ENCODE measurements at regions not wholly inside any gene's neighbourhood (a gene's known extent, or its start where the extent isn't known, plus 50 kb on each side); places are given as distances from the start of the nearest gene placed in this dataset.

GRCh38 chr5:4097199-4097598, 501.6 kb downstream of the IRX1 start:
- no peaks in the 10 kb centered on the region for H3K27me3 ChIP-seq
- no peak overlapping the region for H3K4me3 ChIP-seq
- H3K36me3 ChIP-seq, result no peaks in the 10 kb centered on the region
- H3K4me1 ChIP-seq, result no peaks in the 10 kb centered on the region
- H3K27ac ChIP-seq, result no peak overlapping the region
- no peak for TF ChIP-seq CTCF (IDR thresholded peaks at IDR 0.05)
- no peak for TF ChIP-seq POLR2A (IDR thresholded peaks at IDR 0.05)
- TF ChIP-seq POLR2AphosphoS5 (IDR thresholded peaks at IDR 0.05; ENCODE audit: insufficient read depth in 1 of 2, low read depth in 1 of 2), result no peak
- peak in 1 of 2 donors; percentile 13 for DNase-seq (ENCODE audit: extremely low spot score in 2 of 2)
- no peaks in the 10 kb centered on the region for H3K9me3 ChIP-seq
- intact Hi-C loops (cut with DNase I), result no loop called here

- Histone ChIP-seq H3K27ac (no peak overlapping the region), H3K4me3 (no peak overlapping the region), H3K27me3 (no peaks in the 10 kb centered on the region), H3K4me1 (no peaks in the 10 kb centered on the region), H3K36me3 (no peaks in the 10 kb centered on the region), H3K9me3 (no peaks in the 10 kb centered on the region)
- peak in 1 of 2 donors; percentile 52 for DNase-seq (ENCODE audit: extremely low spot score in 2 of 2)
- TF ChIP-seq POLR2A (IDR thresholded peaks at IDR 0.05) (no peak), CTCF (IDR thresholded peaks at IDR 0.05) (no peak), POLR2AphosphoS5 (IDR thresholded peaks at IDR 0.05; ENCODE audit: insufficient read depth in 1 of 2, low read depth in 1 of 2) (no peak)
- intact Hi-C loops (cut with DNase I), result no loop called here
These were observed 502.6 kb downstream of the IRX1 start for GRCh38 chr5:4098226-4098625.

GRCh38 chr5:4099386-4099785, 503.8 kb downstream of the IRX1 start:
- intact Hi-C loops (cut with DNase I), result no loop called here
- no peak overlapping the region for H3K27ac ChIP-seq
- H3K27me3 ChIP-seq, result no peaks in the 10 kb centered on the region
- peak in 1 of 2 donors; percentile 49 for DNase-seq (ENCODE audit: extremely low spot score in 2 of 2)
- no peaks in the 10 kb centered on the region for H3K9me3 ChIP-seq
- TF ChIP-seq POLR2AphosphoS5 (IDR thresholded peaks at IDR 0.05; ENCODE audit: insufficient read depth in 1 of 2, low read depth in 1 of 2), result no peak
- TF ChIP-seq POLR2A (IDR thresholded peaks at IDR 0.05), result no peak
- no peak for TF ChIP-seq CTCF (IDR thresholded peaks at IDR 0.05)
- no peaks in the 10 kb centered on the region for H3K36me3 ChIP-seq
- H3K4me3 ChIP-seq, result no peak overlapping the region
- no peaks in the 10 kb centered on the region for H3K4me1 ChIP-seq

- Histone ChIP-seq H3K9me3 (no peaks in the 10 kb centered on the region), H3K27me3 (no peaks in the 10 kb centered on the region), H3K27ac (no peak overlapping the region), H3K4me1 (no peaks in the 10 kb centered on the region), H3K4me3 (no peak overlapping the region), H3K36me3 (no peaks in the 10 kb centered on the region)
- DNase-seq (ENCODE audit: extremely low spot score in 2 of 2), result peak in 1 of 2 donors; percentile 71
- intact Hi-C loops (cut with DNase I), result no loop called here
- no peak for TF ChIP-seq POLR2AphosphoS5 (IDR thresholded peaks at IDR 0.05; ENCODE audit: insufficient read depth in 1 of 2, low read depth in 1 of 2)
- no peak for TF ChIP-seq CTCF (IDR thresholded peaks at IDR 0.05)
- no peak for TF ChIP-seq POLR2A (IDR thresholded peaks at IDR 0.05)
These were observed 505.1 kb downstream of the IRX1 start for GRCh38 chr5:4100739-4101138.

GRCh38 chr5:4101189-4101588, 505.6 kb downstream of the IRX1 start:
- H3K4me3 ChIP-seq, result no peak overlapping the region
- H3K9me3 ChIP-seq, result no peaks in the 10 kb centered on the region
- no peak overlapping the region for H3K27ac ChIP-seq
- peak in 1 of 2 donors; percentile 40 for DNase-seq (ENCODE audit: extremely low spot score in 2 of 2)
- TF ChIP-seq CTCF (IDR thresholded peaks at IDR 0.05), result no peak
- TF ChIP-seq POLR2A (IDR thresholded peaks at IDR 0.05), result no peak
- TF ChIP-seq POLR2AphosphoS5 (IDR thresholded peaks at IDR 0.05; ENCODE audit: insufficient read depth in 1 of 2, low read depth in 1 of 2), result no peak
- H3K4me1 ChIP-seq, result no peaks in the 10 kb centered on the region
- no peaks in the 10 kb centered on the region for H3K36me3 ChIP-seq
- intact Hi-C loops (cut with DNase I), result no loop called here
- H3K27me3 ChIP-seq, result no peaks in the 10 kb centered on the region
